A549 (cell line): ENCODE measurements at regions not wholly inside any gene's neighbourhood (a gene's known extent, or its start where the extent isn't known, plus 50 kb on each side); places are given as distances from the start of the nearest gene placed in this dataset.

Experiments used
- CBX2 ChIP-seq: fragments of 200-600 bp; sonication (generic); IDR thresholded peaks from 2 replicates; pipeline ENCODE4 v1.6.1; 2016; ENCODE audit warnings: low read depth, mild to moderate bottlenecking, borderline replicate concordance
- CTCF ChIP-seq: fragments of >200 bp; sonication (Bioruptor Twin); formaldehyde crosslinking; IDR thresholded peaks from 3 replicates; pipeline ENCODE4 v1.5.1; 2016
- EP300 ChIP-seq, 2 experiments: fragments of >200 bp; sonication (Bioruptor Twin); formaldehyde crosslinking; IDR thresholded peaks; 2 replicates in 1 of 2; 3 replicates in 1 of 2; pipeline ENCODE4 v1.6.1; 2016 to 2017
- ESRRA ChIP-seq: fragments of 150-350 bp; IDR thresholded peaks from 2 replicates; pipeline ENCODE4 v1.6.1; 2014; ENCODE audit warnings: mild to moderate bottlenecking, low read length, borderline replicate concordance
- JUNB ChIP-seq: fragments of >200 bp; sonication (Bioruptor Twin); formaldehyde crosslinking; IDR thresholded peaks from 2 replicates; pipeline ENCODE4 v1.6.1; 2016
- MAX ChIP-seq: IDR thresholded peaks from 2 replicates; pipeline ENCODE4 v1.6.1; 2012
- MYC ChIP-seq: IDR thresholded peaks from 2 replicates; pipeline ENCODE4 v1.6.1; 2012; ENCODE audit warnings: mild to moderate bottlenecking, inconsistent platforms, low read length, improper control_type of control experiment, borderline replicate concordance
- NR3C1 ChIP-seq: fragments of >200 bp; sonication (Bioruptor Twin); formaldehyde crosslinking; IDR thresholded peaks from 3 replicates; pipeline ENCODE4 v1.6.1; 2017
- POLR2A ChIP-seq: IDR thresholded peaks from 2 replicates; pipeline ENCODE4 v1.6.1; 2012; ENCODE audit warnings: mild to moderate bottlenecking, low read length
- REST ChIP-seq: fragments of 200-600 bp; sonication (generic); IDR thresholded peaks from 2 replicates; pipeline ENCODE4 v1.6.1; 2016; ENCODE audit warnings: antibody characterized with exemption, mild to moderate bottlenecking, moderate library complexity
- RFX5 ChIP-seq: fragments of 450-650 bp; IDR thresholded peaks from 2 replicates; pipeline ENCODE4 v1.7.1; 2014; ENCODE audit warnings: antibody characterized with exemption, mild to moderate bottlenecking, moderate library complexity
- ZC3H11A ChIP-seq: fragments of 450-650 bp; IDR thresholded peaks from 2 replicates; pipeline ENCODE4 v1.6.1; 2014; ENCODE audit warnings: antibody characterized with exemption, mild to moderate bottlenecking

- TF ChIP-seq ZC3H11A (no peak), CTCF (no peak), NR3C1 (no peak), EP300 (IDR thresholded peaks at IDR 0.05) (no peak), JUNB (no peak), REST (no peak), RFX5 (no peak), POLR2A (no peak), CBX2 (no peak), ESRRA (no peak), MYC (no peak), MAX (no peak)
Measured at GRCh38 chr6:96345501-96345900, 176.1 kb upstream of the UFL1 start.
